ENCODE measurements at regions not wholly inside any gene's neighbourhood (a gene's known extent, or its start where the extent isn't known, plus 50 kb on each side); places are given as distances from the start of the nearest gene placed in this dataset.

DNA sequence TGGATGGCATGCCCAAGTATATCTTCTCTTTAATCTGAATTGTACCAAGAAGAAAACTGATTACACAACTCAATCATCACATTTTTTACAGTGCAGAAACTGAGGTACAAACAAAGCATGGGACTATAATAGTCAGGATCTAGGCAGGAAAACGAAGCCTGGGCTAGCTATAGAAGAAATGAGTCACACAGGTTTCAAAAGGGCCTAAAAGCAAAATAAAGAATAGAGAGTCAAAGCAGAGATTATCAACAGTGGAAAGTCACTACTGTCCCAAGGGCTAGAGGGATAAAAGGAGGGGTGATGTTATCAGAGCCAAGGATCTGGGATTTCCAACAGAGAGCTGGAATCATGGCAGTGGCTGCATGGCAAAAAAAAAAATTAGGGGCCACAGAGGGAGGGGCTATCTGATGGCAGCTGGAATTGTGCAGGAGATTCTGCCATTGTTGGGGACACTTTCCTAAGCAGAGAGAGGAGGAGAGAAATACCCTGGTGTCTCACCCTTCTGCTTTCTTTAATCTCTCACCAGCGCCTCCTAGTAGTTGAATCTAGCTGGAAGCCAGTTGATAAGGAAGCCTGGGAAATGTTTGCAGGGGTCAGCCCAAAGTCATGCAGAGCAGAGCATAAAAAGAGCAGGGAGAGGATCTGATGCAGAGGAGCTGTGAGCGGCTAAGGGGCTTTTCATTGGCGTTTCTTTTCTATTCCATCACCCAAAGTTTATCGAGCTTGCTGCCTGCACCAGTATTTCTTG is 343.2 kb downstream of the ACTL7B start:
- no peak for TF ChIP-seq EZH2 (IDR thresholded peaks at IDR 0.05; ENCODE audit: borderline replicate concordance)
- TF ChIP-seq EZH2phosphoT487 (IDR thresholded peaks at IDR 0.05; ENCODE audit: low read depth, severe bottlenecking, unreplicated experiment) = no peak
- TF ChIP-seq CTCF (IDR thresholded peaks at IDR 0.05; ENCODE audit: poor library complexity) = no peak
